ENCODE measurements at regions not wholly inside any gene's neighbourhood (a gene's known extent, or its start where the extent isn't known, plus 50 kb on each side); places are given as distances from the start of the nearest gene placed in this dataset.

DNA sequence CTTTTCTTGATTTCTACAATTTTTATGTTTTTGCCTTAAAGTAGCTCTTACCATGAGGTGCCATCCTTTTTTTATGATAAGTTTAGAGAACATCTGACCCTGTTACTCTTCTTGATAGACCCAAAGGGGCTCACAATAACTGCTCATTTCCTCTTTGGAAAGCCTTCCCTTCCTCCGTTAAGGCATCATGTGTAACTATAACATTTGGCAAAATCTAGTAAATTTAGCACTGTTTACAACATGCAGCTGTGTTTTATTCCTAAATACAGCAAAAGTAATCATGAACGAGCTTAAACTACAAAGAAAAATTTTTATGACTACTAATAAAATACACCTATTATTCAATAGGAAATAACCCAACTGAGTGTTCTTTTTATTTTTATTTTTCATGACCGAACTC is 705.1 kb downstream of the MAT2B start:
- Histone ChIP-seq H4K20me1 (ENCODE audit: low read depth, low read length) (no peaks in the 10 kb centered on the region), H3K27me3 (ENCODE audit: low read length) (no peaks in the 10 kb centered on the region), H3K79me2 (ENCODE audit: insufficient read depth, low read length) (no peaks in the 10 kb centered on the region), H3K9me3 (ENCODE audit: insufficient read depth, low read length) (no peaks in the 10 kb centered on the region), H3K36me3 (ENCODE audit: low read length) (no peaks in the 10 kb centered on the region), H3K4me2 (ENCODE audit: low read depth, low read length, poor library complexity, severe bottlenecking) (no peak overlapping the region), H3F3A (ENCODE audit: insufficient read depth) (no peaks in the 10 kb centered on the region), H3K4me3 (ENCODE audit: insufficient read depth, low read length, poor library complexity, severe bottlenecking) (no peak overlapping the region), H3K27ac (ENCODE audit: low read depth, low read length) (no peak overlapping the region), H2AFZ (ENCODE audit: low read depth, low read length, severe bottlenecking) (no peak overlapping the region), H3K9ac (ENCODE audit: low read length) (no peak overlapping the region), H3K9me2 (replicated peaks; ENCODE audit: insufficient read depth, low read length) (no peaks in the 10 kb centered on the region)
- TF ChIP-seq, protein P1, sequence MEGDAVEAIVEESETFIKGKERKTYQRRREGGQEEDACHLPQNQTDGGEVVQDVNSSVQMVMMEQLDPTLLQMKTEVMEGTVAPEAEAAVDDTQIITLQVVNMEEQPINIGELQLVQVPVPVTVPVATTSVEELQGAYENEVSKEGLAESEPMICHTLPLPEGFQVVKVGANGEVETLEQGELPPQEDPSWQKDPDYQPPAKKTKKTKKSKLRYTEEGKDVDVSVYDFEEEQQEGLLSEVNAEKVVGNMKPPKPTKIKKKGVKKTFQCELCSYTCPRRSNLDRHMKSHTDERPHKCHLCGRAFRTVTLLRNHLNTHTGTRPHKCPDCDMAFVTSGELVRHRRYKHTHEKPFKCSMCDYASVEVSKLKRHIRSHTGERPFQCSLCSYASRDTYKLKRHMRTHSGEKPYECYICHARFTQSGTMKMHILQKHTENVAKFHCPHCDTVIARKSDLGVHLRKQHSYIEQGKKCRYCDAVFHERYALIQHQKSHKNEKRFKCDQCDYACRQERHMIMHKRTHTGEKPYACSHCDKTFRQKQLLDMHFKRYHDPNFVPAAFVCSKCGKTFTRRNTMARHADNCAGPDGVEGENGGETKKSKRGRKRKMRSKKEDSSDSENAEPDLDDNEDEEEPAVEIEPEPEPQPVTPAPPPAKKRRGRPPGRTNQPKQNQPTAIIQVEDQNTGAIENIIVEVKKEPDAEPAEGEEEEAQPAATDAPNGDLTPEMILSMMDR (IDR thresholded peaks at IDR 0.05; ENCODE audit: insufficient read depth, low read length, poor library complexity, severe bottlenecking), result no peak
- no peak for TF ChIP-seq EZH2phosphoT487 (conservative IDR thresholded peaks at IDR 0.05; ENCODE audit: low read length)

DNA sequence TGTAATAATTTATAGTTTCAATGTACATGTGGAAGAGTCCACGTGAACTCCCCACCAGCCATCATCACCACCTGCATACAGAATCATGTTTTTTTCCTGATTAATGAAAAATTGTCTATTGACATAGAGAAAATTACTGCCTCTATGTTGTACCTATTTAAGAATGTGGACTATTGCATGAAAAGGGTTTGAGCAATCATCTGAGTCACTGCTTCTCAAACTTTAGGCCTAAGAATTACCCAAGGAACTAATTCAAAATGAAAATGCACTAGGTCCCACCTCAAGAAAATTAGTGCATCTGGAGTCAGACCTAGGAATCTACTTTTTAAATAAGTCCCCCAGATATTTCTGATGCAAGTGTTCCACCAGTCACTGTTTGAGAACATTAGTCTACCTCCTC is 709.3 kb downstream of the MAT2B start:
- Histone ChIP-seq H4K20me1 (ENCODE audit: low read depth, low read length) (no peaks in the 10 kb centered on the region), H3K9ac (ENCODE audit: low read length) (no peak overlapping the region), H2AFZ (ENCODE audit: low read depth, low read length, severe bottlenecking) (no peak overlapping the region), H3F3A (ENCODE audit: insufficient read depth) (no peaks in the 10 kb centered on the region), H3K4me2 (ENCODE audit: low read depth, low read length, poor library complexity, severe bottlenecking) (no peak overlapping the region), H3K79me2 (ENCODE audit: insufficient read depth, low read length) (no peaks in the 10 kb centered on the region), H3K27ac (ENCODE audit: low read depth, low read length) (no peak overlapping the region), H3K9me2 (replicated peaks; ENCODE audit: insufficient read depth, low read length) (no peaks in the 10 kb centered on the region), H3K4me3 (ENCODE audit: insufficient read depth, low read length, poor library complexity, severe bottlenecking) (no peak overlapping the region), H3K9me3 (ENCODE audit: insufficient read depth, low read length) (no peaks in the 10 kb centered on the region), H3K27me3 (ENCODE audit: low read length) (no peaks in the 10 kb centered on the region), H3K36me3 (ENCODE audit: low read length) (no peaks in the 10 kb centered on the region)
- TF ChIP-seq, protein P1 (IDR thresholded peaks at IDR 0.05; ENCODE audit: insufficient read depth, low read length, poor library complexity, severe bottlenecking), result no peak
- TF ChIP-seq EZH2phosphoT487 (conservative IDR thresholded peaks at IDR 0.05; ENCODE audit: low read length), result no peak

DNA sequence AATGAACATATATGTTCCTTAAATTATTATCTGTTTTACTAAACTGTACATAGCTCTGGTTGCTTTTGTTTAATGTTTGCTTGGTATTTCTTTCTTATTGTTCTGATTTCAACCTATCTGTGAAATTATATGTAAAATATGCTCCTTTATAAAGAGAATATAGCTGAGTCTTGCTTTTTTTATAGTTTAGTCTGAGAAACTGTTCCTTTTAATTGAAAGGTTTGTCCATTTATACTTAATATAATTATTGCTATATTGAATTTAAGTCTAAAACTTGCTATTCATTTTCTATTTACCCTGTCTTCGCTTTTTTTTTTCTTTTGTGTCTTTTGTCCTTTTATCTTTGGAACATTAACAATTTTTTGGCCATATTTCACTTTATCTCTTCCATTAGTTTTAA is 712.0 kb downstream of the MAT2B start:
- H4K20me1 ChIP-seq (ENCODE audit: low read depth, low read length), result no peaks in the 10 kb centered on the region
- no peaks in the 10 kb centered on the region for H3K79me2 ChIP-seq (ENCODE audit: insufficient read depth, low read length)
- H3F3A ChIP-seq (ENCODE audit: insufficient read depth), result no peaks in the 10 kb centered on the region
- TF ChIP-seq EZH2phosphoT487 (conservative IDR thresholded peaks at IDR 0.05; ENCODE audit: low read length), result no peak
- TF ChIP-seq, protein P1 (IDR thresholded peaks at IDR 0.05; ENCODE audit: insufficient read depth, low read length, poor library complexity, severe bottlenecking), result no peak
- no peak overlapping the region for H3K4me2 ChIP-seq (ENCODE audit: low read depth, low read length, poor library complexity, severe bottlenecking)
- H3K9ac ChIP-seq (ENCODE audit: low read length), result no peak overlapping the region
- H3K9me3 ChIP-seq (ENCODE audit: insufficient read depth, low read length), result no peaks in the 10 kb centered on the region
- H3K4me3 ChIP-seq (ENCODE audit: insufficient read depth, low read length, poor library complexity, severe bottlenecking), result no peak overlapping the region
- no peak overlapping the region for H3K27ac ChIP-seq (ENCODE audit: low read depth, low read length)
- H3K9me2 ChIP-seq (replicated peaks; ENCODE audit: insufficient read depth, low read length), result no peaks in the 10 kb centered on the region
- no peaks in the 10 kb centered on the region for H3K27me3 ChIP-seq (ENCODE audit: low read length)
- no peaks in the 10 kb centered on the region for H3K36me3 ChIP-seq (ENCODE audit: low read length)
- H2AFZ ChIP-seq (ENCODE audit: low read depth, low read length, severe bottlenecking), result no peak overlapping the region

Data from SU-DHL-6 (cell line).